Smooth muscle cell (in vitro differentiated cells): ENCODE measurements at regions not wholly inside any gene's neighbourhood (a gene's known extent, or its start where the extent isn't known, plus 50 kb on each side); places are given as distances from the start of the nearest gene placed in this dataset.

Experiments
- DNase-seq: peaks from one replicate; lab custom pipeline; 2025; ENCODE audit not compliant: unreplicated experiment; lab: John Stamatoyannopoulos, UW
- H2AFZ ChIP-seq: fragments of 200-600 bp; sonication (generic); 2 replicates; pipeline ENCODE4 v1.6.0; 2016; ENCODE audit warnings: antibody characterized with exemption, low read depth, mild to moderate bottlenecking
- H3F3A ChIP-seq: fragments of 200-600 bp; sonication (generic); 2 replicates; pipeline ENCODE4 v1.6.0; 2017; ENCODE audit warnings: antibody characterized with exemption, low read depth
- H3K27ac ChIP-seq: fragments of 200-600 bp; sonication (generic); 2 replicates; pipeline ENCODE4 v1.5.1; 2016; ENCODE audit warnings: low read depth, mild to moderate bottlenecking
- H3K27me3 ChIP-seq: fragments of 200-600 bp; sonication (generic); 2 replicates; pipeline ENCODE4 v1.6.1; 2016; ENCODE audit warnings: low read depth, mild to moderate bottlenecking
- H3K36me3 ChIP-seq: fragments of 200-600 bp; sonication (generic); 2 replicates; pipeline ENCODE4 v1.5.1; 2016; ENCODE audit warnings: low read depth
- H3K4me1 ChIP-seq: fragments of 200-600 bp; sonication (generic); 2 replicates; pipeline ENCODE4 v1.5.1; 2016; ENCODE audit warnings: low read depth
- H3K4me2 ChIP-seq: fragments of 200-600 bp; sonication (generic); 2 replicates; pipeline ENCODE4 v1.6.0; 2016; ENCODE audit warnings: mild to moderate bottlenecking
- H3K4me3 ChIP-seq: fragments of 200-600 bp; sonication (generic); 2 replicates; pipeline ENCODE4 v1.5.1; 2016; ENCODE audit warnings: mild to moderate bottlenecking
- H3K79me2 ChIP-seq: fragments of 200-600 bp; sonication (generic); 2 replicates; pipeline ENCODE4 v1.6.0; 2016; ENCODE audit warnings: low read depth, mild to moderate bottlenecking
- H3K9ac ChIP-seq: fragments of 200-600 bp; sonication (generic); 2 replicates; pipeline ENCODE4 v1.6.0; 2016; ENCODE audit warnings: low read depth
- H3K9me3 ChIP-seq: fragments of 200-600 bp; sonication (generic); replicated peaks from 2 replicates; pipeline ENCODE4 v1.5.1; 2016; ENCODE audit warnings: low read depth
- H4K20me1 ChIP-seq: fragments of 200-600 bp; sonication (generic); 2 replicates; pipeline ENCODE4 v1.6.0; 2016; ENCODE audit warnings: low read depth
- CTCF ChIP-seq: fragments of 200-600 bp; sonication (generic); IDR thresholded peaks from 2 replicates; pipeline ENCODE4 v1.5.1; 2017; ENCODE audit warnings: borderline replicate concordance, mild to moderate bottlenecking, antibody characterized with exemption; ENCODE audit not compliant: insufficient read depth, poor library complexity, severe bottlenecking
- WGBS: methylation state at CpG from one replicate; pipeline ENCODE4 v1.1.7; 2016; ENCODE audit warnings: low lambda C conversion rate; 5-methylcytosine and 5-hydroxymethylcytosine counted together

GRCh38 chr6:67047996-67048395 is 1341.0 kb upstream of the EYS start:
- Histone ChIP-seq H3K4me1 (no peaks in the 10 kb centered on the region), H4K20me1 (no peaks in the 10 kb centered on the region), H3F3A (no peaks in the 10 kb centered on the region), H3K27ac (no peak overlapping the region), H2AFZ (no peak overlapping the region), H3K27me3 (no peaks in the 10 kb centered on the region), H3K36me3 (no peaks in the 10 kb centered on the region), H3K79me2 (no peaks in the 10 kb centered on the region), H3K4me3 (no peak overlapping the region), H3K9me3 (no peaks in the 10 kb centered on the region), H3K4me2 (no peak overlapping the region), H3K9ac (no peak overlapping the region)
- 54% methylated on average over 1 of the region's 1 CpG for WGBS
- TF ChIP-seq CTCF: no peak
- no peak for DNase-seq

- WGBS: 87% methylated on average over 3 of the region's 3 CpGs
Measured at GRCh38 chr6:67045076-67045475, 1338.0 kb upstream of the EYS start.

GRCh38 chr6:67031451-67031850 is 1324.4 kb upstream of the EYS start:
- no peak overlapping the region for H2AFZ ChIP-seq
- H3K4me2 ChIP-seq: no peak overlapping the region
- H3K27me3 ChIP-seq: no peaks in the 10 kb centered on the region
- WGBS: 85% methylated on average over 9 of the region's 9 CpGs
- H3K9me3 ChIP-seq: no peaks in the 10 kb centered on the region
- no peak for DNase-seq
- H3K4me1 ChIP-seq: no peaks in the 10 kb centered on the region
- H3F3A ChIP-seq: no peaks in the 10 kb centered on the region
- H4K20me1 ChIP-seq: no peaks in the 10 kb centered on the region
- H3K9ac ChIP-seq: no peak overlapping the region
- H3K4me3 ChIP-seq: no peak overlapping the region
- TF ChIP-seq CTCF: no peak
- H3K27ac ChIP-seq: no peak overlapping the region
- no peaks in the 10 kb centered on the region for H3K79me2 ChIP-seq
- no peaks in the 10 kb centered on the region for H3K36me3 ChIP-seq

More at GRCh38 chr6:67045076-67045475, 1338.0 kb upstream of the EYS start:
- no peak for TF ChIP-seq CTCF
- H3K4me2 ChIP-seq: no peak overlapping the region
- no peak overlapping the region for H2AFZ ChIP-seq
- no peak overlapping the region for H3K4me3 ChIP-seq
- no peaks in the 10 kb centered on the region for H4K20me1 ChIP-seq
- no peak overlapping the region for H3K27ac ChIP-seq
- H3K4me1 ChIP-seq: no peaks in the 10 kb centered on the region
- H3K79me2 ChIP-seq: no peaks in the 10 kb centered on the region
- H3K36me3 ChIP-seq: no peaks in the 10 kb centered on the region
- H3K27me3 ChIP-seq: no peaks in the 10 kb centered on the region
- H3K9ac ChIP-seq: no peak overlapping the region
- H3F3A ChIP-seq: no peaks in the 10 kb centered on the region
- DNase-seq: no peak
- H3K9me3 ChIP-seq: no peaks in the 10 kb centered on the region

- no peaks in the 10 kb centered on the region for H4K20me1 ChIP-seq
- H3K27ac ChIP-seq: no peak overlapping the region
- H3K27me3 ChIP-seq: no peaks in the 10 kb centered on the region
- no peaks in the 10 kb centered on the region for H3K79me2 ChIP-seq
- 96% methylated on average over 19 of the region's 19 CpGs for WGBS
- H3K9me3 ChIP-seq: no peaks in the 10 kb centered on the region
- no peak overlapping the region for H2AFZ ChIP-seq
- H3K36me3 ChIP-seq: no peaks in the 10 kb centered on the region
- no peaks in the 10 kb centered on the region for H3F3A ChIP-seq
- H3K4me2 ChIP-seq: no peak overlapping the region
- no peak for TF ChIP-seq CTCF
- no peak overlapping the region for H3K4me3 ChIP-seq
- no peak for DNase-seq
- H3K4me1 ChIP-seq: no peaks in the 10 kb centered on the region
- H3K9ac ChIP-seq: no peak overlapping the region
Measured at GRCh38 chr6:67030861-67031260, 1323.8 kb upstream of the EYS start.
